GM21786 (cell line): ENCODE measurements at regions not wholly inside any gene's neighbourhood (a gene's known extent, or its start where the extent isn't known, plus 50 kb on each side); places are given as distances from the start of the nearest gene placed in this dataset.

Experiments
- ATAC-seq: cut with Tn5 transposase; IDR thresholded peaks from one replicate; pipeline ENCODE4 v1.9.1; 2021; ENCODE audit not compliant: unreplicated experiment

- no peak for ATAC-seq
These were observed 126.7 kb downstream of the DKK1 start for GRCh38 chr10:52440612-52441285.

DNA sequence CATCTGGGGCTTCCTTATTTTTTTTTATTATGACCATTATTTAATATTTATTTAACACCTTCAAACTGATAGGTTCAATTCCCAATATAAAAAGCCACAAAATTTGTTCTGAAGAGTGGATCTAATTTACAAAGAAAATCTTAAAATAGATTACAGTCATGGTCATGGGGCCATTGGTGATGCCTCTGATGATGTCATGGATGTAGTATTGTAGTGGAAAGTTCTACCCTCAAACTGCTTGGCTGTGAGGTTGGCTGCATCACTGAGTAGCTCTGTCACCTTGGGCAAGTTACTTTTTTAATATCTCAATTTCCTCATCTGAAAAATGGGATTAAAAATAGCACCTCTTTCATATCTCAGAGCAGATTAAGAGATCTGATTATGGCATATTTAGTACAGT is 128.5 kb downstream of the DKK1 start:
- ATAC-seq: no peak

DNA sequence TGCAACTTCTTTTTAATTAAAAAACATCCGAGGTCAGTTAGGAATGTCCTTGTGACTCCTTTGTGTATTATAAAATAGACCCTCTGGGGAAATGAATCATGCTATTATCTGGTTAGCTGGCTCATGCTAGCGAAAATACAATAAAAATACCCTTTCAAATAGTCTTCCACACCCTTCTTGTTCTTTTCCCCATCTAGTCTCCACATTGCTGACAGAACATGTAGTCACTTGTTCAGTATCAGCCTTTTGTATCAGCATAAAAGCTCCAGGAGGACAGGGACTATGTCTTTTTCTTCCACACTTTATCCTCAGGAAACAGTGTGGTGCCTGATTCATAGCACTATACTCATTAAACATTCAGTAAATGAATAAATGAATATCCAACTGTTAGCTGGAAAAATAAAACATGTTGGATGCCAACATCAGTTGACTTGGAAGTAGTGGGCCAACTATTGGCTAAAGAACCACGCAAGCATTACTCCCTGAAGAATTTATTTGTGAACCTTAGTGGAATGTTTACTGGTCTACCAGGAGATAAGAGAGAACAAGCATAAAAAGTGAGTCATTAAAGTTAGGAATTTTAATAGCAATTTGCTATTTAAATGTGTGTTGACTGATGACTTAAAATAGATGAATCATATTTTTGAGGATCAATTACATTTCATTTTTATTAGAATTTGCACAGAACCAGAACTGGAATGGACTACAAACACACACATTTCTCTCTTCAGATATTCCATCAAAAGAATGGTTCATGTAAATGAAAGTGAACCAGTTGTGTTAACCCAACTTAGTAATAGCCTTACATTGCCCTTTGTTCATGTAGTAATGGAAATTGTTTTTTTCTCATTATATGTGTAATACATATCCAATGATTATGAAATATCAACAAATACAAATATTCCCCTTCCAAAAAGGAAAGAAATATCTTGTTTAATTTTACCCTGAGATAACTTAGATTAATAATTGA is 129.6 kb downstream of the DKK1 start:
- ATAC-seq: no peak

GRCh38 chr10:52446391-52446790 is 132.3 kb downstream of the DKK1 start:
- no peak for ATAC-seq

- ATAC-seq: no peak
These were observed 133.9 kb downstream of the DKK1 start for GRCh38 chr10:52447931-52448353.

GRCh38 chr10:52450762-52451291 is 136.7 kb downstream of the DKK1 start:
- ATAC-seq: no peak

DNA sequence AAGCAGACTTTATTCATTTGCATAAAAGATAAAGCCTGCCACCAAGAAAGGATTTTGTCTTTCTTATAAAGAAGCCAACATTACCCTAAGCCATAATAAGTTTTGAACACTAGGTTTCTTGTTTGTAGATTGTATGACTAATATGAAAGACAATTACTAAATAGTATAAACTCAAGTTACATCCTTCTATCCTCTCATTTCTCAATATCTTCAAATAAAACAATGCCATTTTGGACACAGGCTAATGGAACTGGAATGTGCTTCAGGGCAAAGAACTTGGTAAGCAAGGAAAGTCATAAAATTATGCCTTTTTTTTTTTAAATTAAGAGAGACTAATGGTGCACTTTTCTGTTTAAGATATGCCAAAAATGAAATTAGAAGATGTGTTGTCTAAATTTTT is 137.7 kb downstream of the DKK1 start:
- ATAC-seq: no peak

DNA sequence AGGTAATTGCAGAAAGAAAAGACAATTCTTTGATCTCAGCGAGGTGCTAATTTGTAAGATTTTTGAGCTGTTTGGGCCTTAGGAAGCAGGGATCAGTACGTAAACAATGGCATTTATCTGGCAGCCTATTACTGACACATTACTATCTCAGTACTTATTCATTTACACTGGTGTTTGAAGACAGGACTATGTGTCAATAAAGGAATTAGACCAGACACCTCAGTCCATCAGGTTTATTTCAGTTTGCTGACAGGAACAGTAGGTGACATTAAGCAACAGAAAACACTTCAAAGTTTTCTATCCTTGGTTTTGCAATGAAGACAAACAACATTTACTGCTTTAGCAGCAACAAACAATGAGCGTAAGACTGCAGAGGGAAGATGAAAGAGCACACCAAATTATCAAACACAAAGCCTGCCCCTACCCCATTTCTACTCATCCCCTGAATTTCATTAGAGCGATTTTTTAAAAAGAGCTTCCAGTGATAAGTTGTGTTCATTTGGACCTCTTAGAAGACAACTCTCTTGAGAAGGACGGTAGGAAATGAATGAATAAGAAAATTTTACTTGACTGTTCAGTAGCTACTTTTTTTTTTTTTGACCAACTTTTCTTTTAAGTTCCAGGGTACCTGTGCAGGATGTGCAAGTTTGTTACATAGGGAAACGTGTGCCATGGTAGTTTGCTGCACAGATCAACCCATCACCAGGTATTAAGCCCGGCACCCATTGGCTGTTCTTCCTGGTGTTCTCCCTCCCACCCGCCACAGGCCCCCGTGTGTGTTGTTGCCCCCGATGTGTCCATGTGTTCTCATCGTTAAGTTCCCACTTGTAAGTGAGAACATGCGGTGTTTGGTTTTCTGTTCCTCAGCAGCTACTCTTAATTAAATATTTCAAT is 138.8 kb downstream of the DKK1 start:
- ATAC-seq: no peak

GRCh38 chr10:52453501-52453900 is 139.4 kb downstream of the DKK1 start:
- ATAC-seq: no peak

GRCh38 chr10:52454491-52454890 is 140.4 kb downstream of the DKK1 start:
- no peak for ATAC-seq

- no peak for ATAC-seq
These were observed 141.0 kb downstream of the DKK1 start for GRCh38 chr10:52455098-52455497.

GRCh38 chr10:52459097-52459496 is 145.0 kb downstream of the DKK1 start:
- no peak for ATAC-seq

DNA sequence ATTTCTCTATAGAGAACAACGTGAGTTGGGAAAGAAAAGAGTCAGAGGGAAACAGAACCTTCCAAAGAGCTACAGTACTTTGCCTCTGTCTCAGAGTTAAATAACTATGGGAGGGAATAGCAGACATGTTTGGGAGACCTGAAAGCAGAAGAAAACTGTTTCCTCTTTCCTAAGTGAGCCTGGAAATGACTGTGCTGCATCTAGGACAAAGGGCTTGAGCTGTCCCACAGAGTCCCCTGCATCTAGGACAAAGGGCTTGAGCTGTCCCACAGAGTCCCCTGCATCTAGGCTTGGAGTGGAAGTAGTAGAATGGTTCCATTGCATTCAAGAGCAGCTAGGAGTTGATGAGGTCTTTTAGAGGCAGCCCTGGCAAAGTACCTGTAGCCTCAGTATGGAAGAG is 149.7 kb downstream of the DKK1 start:
- no peak for ATAC-seq

- no peak for ATAC-seq
These were observed 150.5 kb downstream of the DKK1 start for GRCh38 chr10:52464368-52465124.

DNA sequence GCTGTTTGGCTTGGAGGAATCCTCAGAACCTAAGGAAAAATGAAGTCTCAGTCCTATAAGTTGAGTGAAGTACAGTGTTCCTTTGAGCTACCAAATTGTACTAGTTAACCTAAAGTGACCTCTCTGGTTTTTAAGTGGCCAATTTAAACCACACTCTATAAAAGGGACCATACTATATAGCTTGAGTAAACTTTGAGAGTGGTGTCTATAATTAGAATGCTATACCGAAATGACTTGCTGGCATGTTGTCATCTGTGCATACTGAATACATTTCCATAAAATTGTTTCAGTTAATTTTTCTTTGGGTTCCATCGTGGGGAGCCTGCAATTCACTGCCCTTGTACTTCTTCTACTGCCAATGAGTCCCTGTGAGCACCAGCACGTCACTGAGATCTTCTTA is 151.1 kb downstream of the DKK1 start:
- no peak for ATAC-seq

DNA sequence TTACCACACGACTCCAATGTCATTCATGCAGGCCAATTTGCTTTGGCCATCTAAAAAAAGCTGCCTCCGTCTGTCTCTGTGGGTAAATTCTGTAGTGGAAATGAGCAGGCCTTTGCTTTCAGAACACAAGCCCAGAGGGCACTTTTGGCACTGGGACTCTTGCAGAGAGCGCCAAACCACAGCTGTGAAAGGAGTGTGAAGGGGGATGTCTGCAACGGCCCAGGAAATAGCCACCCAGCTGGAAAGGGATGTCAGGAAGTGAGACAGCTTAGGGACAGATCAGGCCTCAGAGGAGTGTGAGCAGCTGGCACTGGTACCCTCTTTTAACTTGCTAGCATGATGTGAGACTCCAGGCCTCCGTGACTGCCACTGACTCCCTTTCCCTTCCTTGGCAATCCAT is 152.4 kb downstream of the DKK1 start:
- ATAC-seq: no peak

GRCh38 chr10:52469970-52470705 is 156.1 kb downstream of the DKK1 start:
- ATAC-seq: no peak

DNA sequence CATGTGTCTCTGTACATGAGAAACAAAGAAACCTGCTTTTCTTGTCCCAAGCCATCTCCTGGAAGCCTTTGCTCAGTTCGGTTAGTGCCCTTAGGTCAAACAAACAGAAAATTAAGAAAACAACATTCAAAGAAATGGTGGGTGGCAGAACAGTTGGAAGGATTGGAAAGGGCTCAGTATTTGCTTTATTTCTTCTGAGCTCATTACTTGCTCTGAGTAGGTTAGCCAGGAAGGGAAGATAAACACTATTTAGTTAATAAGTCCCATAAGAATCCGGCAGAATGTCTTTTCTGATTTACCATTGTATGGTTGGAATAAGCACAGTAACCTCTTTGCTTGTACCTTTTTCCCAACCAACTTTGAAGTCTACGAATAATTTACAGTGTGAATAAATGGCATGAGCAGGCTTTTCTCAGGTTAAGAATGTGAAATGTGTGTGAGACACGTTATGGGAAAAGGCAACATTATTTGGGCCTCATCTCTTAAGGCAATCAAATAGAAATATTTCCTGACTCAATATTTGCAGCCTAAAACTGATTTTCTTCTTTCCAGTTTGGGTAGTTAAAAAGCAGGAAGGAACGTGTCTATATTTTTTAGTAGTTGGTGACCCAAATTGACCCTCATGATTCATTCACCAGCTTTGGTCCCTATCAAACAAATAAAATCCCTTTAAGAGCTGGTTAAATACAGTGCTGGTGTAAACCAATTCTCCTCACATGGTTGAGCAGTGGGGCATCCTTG is 158.5 kb downstream of the DKK1 start:
- ATAC-seq: no peak

- no peak for ATAC-seq
These were observed 160.2 kb downstream of the DKK1 start for GRCh38 chr10:52474265-52474664.
